ENCODE measurements at regions not wholly inside any gene's neighbourhood (a gene's known extent, or its start where the extent isn't known, plus 50 kb on each side); places are given as distances from the start of the nearest gene placed in this dataset.

DNA sequence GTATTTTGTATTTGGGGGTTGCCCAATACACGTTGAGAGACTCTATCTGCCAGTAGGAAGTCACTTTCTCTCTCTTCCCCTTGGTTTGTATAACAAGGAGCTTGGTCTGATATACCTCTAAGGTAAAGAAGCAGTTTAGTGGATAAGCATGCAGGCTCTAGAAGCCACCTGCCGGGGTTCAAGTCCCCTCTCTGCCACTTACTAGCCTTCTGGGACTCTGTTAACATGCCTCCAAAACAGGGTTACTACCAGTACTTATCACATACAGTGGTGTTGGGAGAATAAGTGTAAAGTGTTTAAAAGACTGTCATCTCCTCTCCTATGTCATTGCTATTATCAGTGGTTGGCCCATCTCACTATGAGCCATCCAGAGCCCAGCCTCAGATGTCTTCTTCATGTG lies 156.1 kb upstream of the HS3ST3A1 start:
- H3K4me1 ChIP-seq = no peaks in the 10 kb centered on the region
- TF ChIP-seq POLR2A (IDR thresholded peaks at IDR 0.05) = no peak
- TF ChIP-seq, protein P1, sequence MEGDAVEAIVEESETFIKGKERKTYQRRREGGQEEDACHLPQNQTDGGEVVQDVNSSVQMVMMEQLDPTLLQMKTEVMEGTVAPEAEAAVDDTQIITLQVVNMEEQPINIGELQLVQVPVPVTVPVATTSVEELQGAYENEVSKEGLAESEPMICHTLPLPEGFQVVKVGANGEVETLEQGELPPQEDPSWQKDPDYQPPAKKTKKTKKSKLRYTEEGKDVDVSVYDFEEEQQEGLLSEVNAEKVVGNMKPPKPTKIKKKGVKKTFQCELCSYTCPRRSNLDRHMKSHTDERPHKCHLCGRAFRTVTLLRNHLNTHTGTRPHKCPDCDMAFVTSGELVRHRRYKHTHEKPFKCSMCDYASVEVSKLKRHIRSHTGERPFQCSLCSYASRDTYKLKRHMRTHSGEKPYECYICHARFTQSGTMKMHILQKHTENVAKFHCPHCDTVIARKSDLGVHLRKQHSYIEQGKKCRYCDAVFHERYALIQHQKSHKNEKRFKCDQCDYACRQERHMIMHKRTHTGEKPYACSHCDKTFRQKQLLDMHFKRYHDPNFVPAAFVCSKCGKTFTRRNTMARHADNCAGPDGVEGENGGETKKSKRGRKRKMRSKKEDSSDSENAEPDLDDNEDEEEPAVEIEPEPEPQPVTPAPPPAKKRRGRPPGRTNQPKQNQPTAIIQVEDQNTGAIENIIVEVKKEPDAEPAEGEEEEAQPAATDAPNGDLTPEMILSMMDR (IDR thresholded peaks at IDR 0.05) = no peak
- TF ChIP-seq EP300 (IDR thresholded peaks at IDR 0.05) = no peak
- H3K9me3 ChIP-seq = no peaks in the 10 kb centered on the region
- H3K4me3 ChIP-seq = no peak overlapping the region
- H3K36me3 ChIP-seq = no peaks in the 10 kb centered on the region
- no peak overlapping the region for H3K27ac ChIP-seq
- H3K27me3 ChIP-seq = no peaks in the 10 kb centered on the region
- WGBS, 2 donors (ENCODE audit: low coverage in 1 of 2) = 67 to 86% methylated on average over 1 of the region's 2 CpGs
- ATAC-seq = no peak

DNA sequence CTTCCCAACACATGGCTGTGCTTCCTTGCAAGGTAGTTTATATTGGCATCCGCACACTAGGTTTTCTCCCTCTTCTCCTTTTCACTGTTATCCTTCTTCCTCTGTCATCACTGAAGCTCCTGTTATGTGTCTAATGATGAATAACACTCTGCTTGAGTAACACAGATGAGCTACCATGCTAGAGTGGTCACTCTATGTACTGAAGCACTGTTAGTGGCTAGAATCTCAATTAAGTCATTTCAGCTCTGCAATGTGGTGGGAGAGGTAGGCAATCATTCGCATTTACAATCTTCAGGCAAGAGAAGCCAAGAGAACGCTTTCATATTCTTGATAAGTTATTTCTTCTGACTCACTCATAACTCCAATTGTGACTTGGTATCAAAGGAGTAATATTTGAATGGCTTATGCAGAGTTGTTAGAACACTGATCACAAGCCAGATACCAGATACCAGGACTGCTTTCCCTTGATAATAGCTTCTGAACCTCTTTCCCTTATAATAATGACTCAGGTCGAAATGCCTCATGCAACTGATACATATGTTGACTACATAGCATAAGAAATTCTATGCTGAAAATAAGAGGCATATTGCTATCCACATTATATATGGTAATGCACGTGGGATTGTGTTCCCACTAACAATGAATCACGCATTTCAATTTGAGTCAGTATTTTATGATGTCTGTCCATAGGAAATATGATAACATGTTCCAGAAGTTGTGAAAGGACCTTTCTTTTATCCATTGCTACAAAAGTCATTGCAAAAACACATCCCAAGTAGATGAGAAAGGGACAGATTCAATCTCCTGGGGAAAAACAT lies 158.0 kb upstream of the HS3ST3A1 start:
- 73 to 75% methylated on average over 5 to 6 of the region's 6 CpGs for WGBS, 2 donors (ENCODE audit: low coverage in 1 of 2)

DNA sequence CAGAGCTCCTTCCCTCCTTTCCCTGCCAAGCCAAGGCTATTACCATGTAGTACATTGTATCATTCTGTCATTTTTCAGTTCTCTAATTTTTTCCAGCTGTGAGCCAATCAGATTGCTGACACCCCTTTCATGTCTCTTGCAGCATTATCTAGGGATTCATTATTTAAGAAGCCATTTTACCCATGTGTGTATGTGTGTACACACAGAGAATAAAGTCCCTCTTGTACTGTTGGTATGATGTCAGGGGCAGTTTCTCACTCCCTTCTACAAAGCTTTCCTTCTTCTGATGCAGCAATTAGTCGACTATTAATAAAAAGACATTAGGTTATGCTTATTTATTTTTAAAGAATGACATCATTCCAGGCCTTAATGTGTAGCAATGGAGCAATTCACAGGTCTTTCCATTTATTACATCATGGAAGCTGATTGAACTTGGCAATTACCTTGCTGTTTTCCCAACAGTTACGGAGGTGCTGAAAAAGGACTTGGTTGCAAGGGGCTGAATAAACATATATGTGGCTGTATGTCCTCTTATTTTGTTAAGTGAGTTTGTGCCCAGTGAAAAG lies 159.4 kb upstream of the HS3ST3A1 start:
- no peaks in the 10 kb centered on the region for H3K4me1 ChIP-seq
- H3K27ac ChIP-seq = no peak overlapping the region
- no peak for TF ChIP-seq POLR2AphosphoS5 (IDR thresholded peaks at IDR 0.05)
- no peak for TF ChIP-seq EP300 (IDR thresholded peaks at IDR 0.05)
- TF ChIP-seq POLR2A (IDR thresholded peaks at IDR 0.05) = no peak
- TF ChIP-seq, protein P1 (IDR thresholded peaks at IDR 0.05) = no peak
- no peaks in the 10 kb centered on the region for H3K36me3 ChIP-seq
- 67 to 85% methylated on average over 2 of the region's 2 CpGs for WGBS, 2 donors (ENCODE audit: low coverage in 1 of 2)
- ATAC-seq = no peak
- H3K9me3 ChIP-seq = no peaks in the 10 kb centered on the region
- no peak overlapping the region for H3K4me3 ChIP-seq
- H3K27me3 ChIP-seq = no peaks in the 10 kb centered on the region

More for the DNA sequence above, 158.0 kb upstream of the HS3ST3A1 start:
- H3K27me3 ChIP-seq = no peaks in the 10 kb centered on the region
- no peaks in the 10 kb centered on the region for H3K36me3 ChIP-seq
- ATAC-seq = no peak
- no peak for TF ChIP-seq POLR2AphosphoS5 (IDR thresholded peaks at IDR 0.05)
- TF ChIP-seq, protein P1 (IDR thresholded peaks at IDR 0.05) = no peak
- no peaks in the 10 kb centered on the region for H3K9me3 ChIP-seq
- no peaks in the 10 kb centered on the region for H3K4me1 ChIP-seq
- H3K4me3 ChIP-seq = no peak overlapping the region
- no peak overlapping the region for H3K27ac ChIP-seq

DNA sequence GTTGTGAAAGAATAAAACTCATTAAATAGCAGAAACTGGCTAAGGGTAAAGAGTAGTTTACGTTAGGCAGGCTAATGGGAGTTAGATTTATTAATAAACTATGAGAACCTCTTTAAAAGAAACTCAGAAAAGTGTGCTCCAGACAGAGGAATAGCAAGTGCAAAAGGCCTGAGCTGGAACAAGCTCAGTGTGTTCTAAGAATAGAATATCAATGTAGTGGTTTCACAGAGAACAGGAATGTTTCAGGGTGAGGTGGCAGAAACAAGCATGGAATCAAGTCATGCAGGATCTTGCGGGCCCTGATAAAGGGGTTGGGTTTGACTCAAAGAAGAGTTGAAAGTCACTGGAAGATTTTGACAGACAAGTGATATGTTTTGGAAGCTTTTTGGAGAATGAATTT lies 164.0 kb upstream of the HS3ST3A1 start:
- WGBS, 2 donors (ENCODE audit: low coverage in 1 of 2) = 41 to 46% methylated on average over 2 of the region's 2 CpGs
- TF ChIP-seq, protein P1 (IDR thresholded peaks at IDR 0.05) = no peak
- TF ChIP-seq EP300 (IDR thresholded peaks at IDR 0.05) = no peak
- TF ChIP-seq POLR2A (IDR thresholded peaks at IDR 0.05) = no peak
- no peak for TF ChIP-seq POLR2AphosphoS5 (IDR thresholded peaks at IDR 0.05)
- H3K9me3 ChIP-seq = peaks cover 0 to 14% (median 0%) of the 10 kb centered on the region in 3 donors
- no peak overlapping the region for H3K4me3 ChIP-seq
- H3K36me3 ChIP-seq = no peaks in the 10 kb centered on the region
- no peak for ATAC-seq
- no peak overlapping the region for H3K27ac ChIP-seq
- no peaks in the 10 kb centered on the region for H3K27me3 ChIP-seq
- H3K4me1 ChIP-seq = no peaks in the 10 kb centered on the region

DNA sequence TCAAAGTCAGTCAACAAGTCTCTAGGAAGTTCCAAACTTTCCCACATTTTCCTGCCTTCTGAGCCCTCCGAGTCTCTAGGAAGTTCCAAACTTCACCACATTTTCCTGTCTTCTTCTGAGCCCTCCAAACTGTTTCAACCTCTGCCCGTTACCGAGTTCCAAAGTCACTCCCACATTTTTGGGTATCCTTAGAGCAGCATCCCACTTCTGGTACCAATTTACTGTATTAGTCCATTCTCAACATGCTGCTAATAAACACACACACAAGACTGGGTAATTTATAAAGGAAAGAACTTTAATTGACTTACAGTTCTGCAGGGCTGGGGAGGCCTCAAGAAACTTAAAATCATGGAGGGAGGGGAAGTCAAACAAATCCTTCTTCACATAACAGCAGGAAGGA lies 169.0 kb upstream of the HS3ST3A1 start:
- Histone ChIP-seq H3K36me3 (no peaks in the 10 kb centered on the region), H3K27me3 (no peaks in the 10 kb centered on the region), H3K4me3 (no peak overlapping the region), H3K27ac (no peak overlapping the region), H3K9me3 (peaks cover 0 to 17% (median 0%) of the 10 kb centered on the region in 3 donors), H3K4me1 (no peaks in the 10 kb centered on the region)
- TF ChIP-seq POLR2A (IDR thresholded peaks at IDR 0.05) = no peak
- TF ChIP-seq, protein P1 (IDR thresholded peaks at IDR 0.05) = no peak
- TF ChIP-seq EP300 (IDR thresholded peaks at IDR 0.05) = no peak
- no peak for ATAC-seq
- WGBS, 2 donors (ENCODE audit: low coverage in 1 of 2) = 61 to 96% methylated on average over 2 to 3 of the region's 3 CpGs

Measured in gastroesophageal sphincter (tissue), 4 donors.